Testis (tissue), 2 donors: ENCODE measurements at regions not wholly inside any gene's neighbourhood (a gene's known extent, or its start where the extent isn't known, plus 50 kb on each side); places are given as distances from the start of the nearest gene placed in this dataset.

Source experiments
- DNase-seq: peaks from one replicate; pipeline ENCODE4 v3.0.0-alpha.2; 2019
- H3K27ac ChIP-seq, 2 donors: fragments of 200-600 bp; sonication (generic); one replicate each; pipeline ENCODE4 v1.5.1; 2019
- H3K27me3 ChIP-seq: fragments of 200-600 bp; sonication (generic); one replicate; pipeline ENCODE4 v1.5.1; 2019
- H3K36me3 ChIP-seq: fragments of 200-600 bp; sonication (generic); one replicate; pipeline ENCODE4 v1.5.1; 2017; ENCODE audit warnings: low read depth; ENCODE audit errors: missing control alignments
- H3K4me1 ChIP-seq: fragments of 200-600 bp; sonication (generic); one replicate; pipeline ENCODE4 v1.5.1; 2019
- H3K4me3 ChIP-seq, 2 donors: fragments of 200-600 bp; sonication (generic); one replicate each; pipeline ENCODE4 v1.5.1; 2017 to 2019
- H3K9me3 ChIP-seq: fragments of 200-600 bp; sonication (generic); one replicate; pipeline ENCODE4 v1.5.1; 2017
- CTCF ChIP-seq, 3 experiments: fragments of 450-650 bp in 2 of 3; fragments of 200-600 bp in 1 of 3; sonication (generic) in 1 of 3; IDR thresholded peaks; one replicate each; pipeline ENCODE4 v1.5.1; 2016 to 2019; ENCODE audit warnings: antibody characterized with exemption in 3 of 3, mild to moderate bottlenecking in 2 of 3, moderate library complexity in 1 of 3
- POLR2A ChIP-seq: fragments of 450-650 bp; IDR thresholded peaks from one replicate; pipeline ENCODE4 v1.6.1; 2017; ENCODE audit warnings: antibody characterized with exemption, mild to moderate bottlenecking, moderate library complexity
- WGBS, 2 donors: methylation state at CpG; one replicate each; pipeline ENCODE4 v1.1.5; 2018; 5-methylcytosine and 5-hydroxymethylcytosine counted together
- intact Hi-C: fragments of 100-400 bp; cut with DNase I; formaldehyde crosslinking; loops from one replicate; pipeline ENCODE4 v1.15.1; 2023; ENCODE audit warnings: low total_unique reads

- no peaks in the 10 kb centered on the region for H3K27me3 ChIP-seq
- DNase-seq = no peak
- no peak overlapping the region for H3K27ac ChIP-seq
- 67 to 97% methylated on average over 2 to 6 of the region's 6 CpGs for WGBS, 2 donors
- H3K4me3 ChIP-seq = no peak overlapping the region
- TF ChIP-seq CTCF (IDR thresholded peaks at IDR 0.05) (no peak), POLR2A (no peak)
- intact Hi-C loops = no loop called here
- H3K4me1 ChIP-seq = no peaks in the 10 kb centered on the region
- H3K9me3 ChIP-seq = no peaks in the 10 kb centered on the region
- H3K36me3 ChIP-seq = no peaks in the 10 kb centered on the region
These were observed 163.4 kb downstream of the ERCC6L2 start for GRCh38 chr9:96038914-96039313.

- H3K36me3 ChIP-seq = no peaks in the 10 kb centered on the region
- TF ChIP-seq POLR2A (no peak), CTCF (IDR thresholded peaks at IDR 0.05) (no peak)
- H3K9me3 ChIP-seq = no peaks in the 10 kb centered on the region
- no peak overlapping the region for H3K4me3 ChIP-seq
- no peaks in the 10 kb centered on the region for H3K27me3 ChIP-seq
- WGBS, 2 donors = 97 to 98% methylated on average over 7 of the region's 7 CpGs
- no peaks in the 10 kb centered on the region for H3K4me1 ChIP-seq
- intact Hi-C loops = no loop called here
- no peak for DNase-seq
- H3K27ac ChIP-seq = no peak overlapping the region
These were observed 162.8 kb downstream of the ERCC6L2 start for GRCh38 chr9:96038271-96038670.

GRCh38 chr9:96034553-96035122 is 159.1 kb downstream of the ERCC6L2 start:
- Histone ChIP-seq H3K4me1 (peaks cover 15% of the 10 kb centered on the region), H3K4me3 (no peak overlapping the region), H3K36me3 (no peaks in the 10 kb centered on the region), H3K27ac (no peak overlapping the region), H3K27me3 (no peaks in the 10 kb centered on the region), H3K9me3 (no peaks in the 10 kb centered on the region)
- intact Hi-C loops = no loop called here
- DNase-seq = no peak
- TF ChIP-seq POLR2A = no peak
- no peak for TF ChIP-seq CTCF (IDR thresholded peaks at IDR 0.05)
- 90 to 97% methylated on average over 2 to 4 of the region's 5 CpGs for WGBS, 2 donors

GRCh38 chr9:96033896-96034295 is 158.4 kb downstream of the ERCC6L2 start:
- H3K9me3 ChIP-seq = no peaks in the 10 kb centered on the region
- TF ChIP-seq POLR2A = no peak
- TF ChIP-seq CTCF (IDR thresholded peaks at IDR 0.05) = no peak
- H3K36me3 ChIP-seq = no peaks in the 10 kb centered on the region
- 89 to 100% methylated on average over 1 to 10 of the region's 10 CpGs for WGBS, 2 donors
- peaks cover 15% of the 10 kb centered on the region for H3K4me1 ChIP-seq
- H3K27me3 ChIP-seq = no peaks in the 10 kb centered on the region
- H3K27ac ChIP-seq = no peak overlapping the region
- no peak for DNase-seq
- intact Hi-C loops = no loop called here
- no peak overlapping the region for H3K4me3 ChIP-seq

- H3K9me3 ChIP-seq = no peaks in the 10 kb centered on the region
- no peaks in the 10 kb centered on the region for H3K27me3 ChIP-seq
- H3K27ac ChIP-seq = no peak overlapping the region
- TF ChIP-seq POLR2A (no peak), CTCF (IDR thresholded peaks at IDR 0.05) (no peak)
- no peak for DNase-seq
- no peak overlapping the region for H3K4me3 ChIP-seq
- no peaks in the 10 kb centered on the region for H3K36me3 ChIP-seq
- intact Hi-C loops = no loop called here
- 87 to 88% methylated on average over 15 of the region's 15 CpGs for WGBS, 2 donors
- peaks cover 15% of the 10 kb centered on the region for H3K4me1 ChIP-seq
These were observed 156.5 kb downstream of the ERCC6L2 start for GRCh38 chr9:96031916-96032534.
